Thyroid gland (tissue), 4 donors: ENCODE measurements at regions not wholly inside any gene's neighbourhood (a gene's known extent, or its start where the extent isn't known, plus 50 kb on each side); places are given as distances from the start of the nearest gene placed in this dataset.

Source experiments
- POLR2A ChIP-seq, 2 donors: fragments of 450-650 bp; IDR thresholded peaks; one replicate each; pipeline ENCODE4 v1.6.1; 2017; ENCODE audit warnings: antibody characterized with exemption in 2 of 2, mild to moderate bottlenecking in 2 of 2, moderate library complexity in 1 of 2
- TF ChIP-seq, protein P1 (sequence below), 6 experiments: fragments of 200-600 bp in 3 of 6; fragments of 450-650 bp in 3 of 6; sonication (generic) in 3 of 6; IDR thresholded peaks; one replicate each; pipeline ENCODE4 v1.5.1; 2016 to 2019; ENCODE audit warnings: antibody characterized with exemption in 6 of 6, mild to moderate bottlenecking in 2 of 6, inconsistent platforms in 1 of 6, moderate library complexity in 1 of 6

DNA sequence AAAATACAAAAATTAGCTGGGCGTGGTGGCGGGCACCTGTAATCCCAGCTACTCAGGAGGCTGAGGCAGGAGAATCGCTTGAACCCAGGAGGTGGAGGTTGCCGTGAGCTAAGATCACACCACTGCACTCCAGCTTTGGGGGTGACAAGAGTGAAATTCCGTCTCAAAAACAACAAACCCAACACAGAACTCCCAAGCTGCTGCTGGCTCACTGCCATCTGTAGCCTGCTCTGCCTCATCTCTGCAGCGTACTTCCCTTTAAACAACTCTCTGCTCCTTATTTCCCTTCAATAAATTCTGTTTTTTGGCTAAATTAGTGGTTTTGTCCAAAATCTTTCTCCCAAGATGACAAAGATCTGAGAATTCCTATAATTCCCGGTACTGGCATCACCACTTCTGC, 189.2 kb upstream of the GALNT17 start:
- TF ChIP-seq, protein P1, sequence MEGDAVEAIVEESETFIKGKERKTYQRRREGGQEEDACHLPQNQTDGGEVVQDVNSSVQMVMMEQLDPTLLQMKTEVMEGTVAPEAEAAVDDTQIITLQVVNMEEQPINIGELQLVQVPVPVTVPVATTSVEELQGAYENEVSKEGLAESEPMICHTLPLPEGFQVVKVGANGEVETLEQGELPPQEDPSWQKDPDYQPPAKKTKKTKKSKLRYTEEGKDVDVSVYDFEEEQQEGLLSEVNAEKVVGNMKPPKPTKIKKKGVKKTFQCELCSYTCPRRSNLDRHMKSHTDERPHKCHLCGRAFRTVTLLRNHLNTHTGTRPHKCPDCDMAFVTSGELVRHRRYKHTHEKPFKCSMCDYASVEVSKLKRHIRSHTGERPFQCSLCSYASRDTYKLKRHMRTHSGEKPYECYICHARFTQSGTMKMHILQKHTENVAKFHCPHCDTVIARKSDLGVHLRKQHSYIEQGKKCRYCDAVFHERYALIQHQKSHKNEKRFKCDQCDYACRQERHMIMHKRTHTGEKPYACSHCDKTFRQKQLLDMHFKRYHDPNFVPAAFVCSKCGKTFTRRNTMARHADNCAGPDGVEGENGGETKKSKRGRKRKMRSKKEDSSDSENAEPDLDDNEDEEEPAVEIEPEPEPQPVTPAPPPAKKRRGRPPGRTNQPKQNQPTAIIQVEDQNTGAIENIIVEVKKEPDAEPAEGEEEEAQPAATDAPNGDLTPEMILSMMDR (IDR thresholded peaks at IDR 0.05): no peak
- TF ChIP-seq POLR2A (IDR thresholded peaks at IDR 0.05): no peak
